IMR-90 (cell line): ENCODE measurements at regions not wholly inside any gene's neighbourhood (a gene's known extent, or its start where the extent isn't known, plus 50 kb on each side); places are given as distances from the start of the nearest gene placed in this dataset.

Experiments used
- CTCF ChIP-seq: conservative IDR thresholded peaks from 2 replicates; pipeline ENCODE4 v1.5.1; 2012; ENCODE audit warnings: mild to moderate bottlenecking, low read depth, low read length, improper control_type of control experiment
- ELK1 ChIP-seq: fragments of 150-350 bp; IDR thresholded peaks from 2 replicates; pipeline ENCODE4 v1.6.1; 2016; ENCODE audit warnings: low read depth, mild to moderate bottlenecking, low read length, moderate library complexity, borderline replicate concordance
- FOS ChIP-seq: fragments of 150-350 bp; IDR thresholded peaks from 2 replicates; pipeline ENCODE4 v1.6.1; 2016; ENCODE audit warnings: low read depth, low read length
- MAFK ChIP-seq: IDR thresholded peaks from 2 replicates; pipeline ENCODE4 v1.6.1; 2012; ENCODE audit warnings: low read depth, low read length, improper control_type of control experiment
- MXI1 ChIP-seq: IDR thresholded peaks from 2 replicates; pipeline ENCODE4 v1.6.1; 2012; ENCODE audit warnings: low read depth, mild to moderate bottlenecking, low read length, moderate library complexity, borderline replicate concordance
- POLR2A ChIP-seq: IDR thresholded peaks from 2 replicates; pipeline ENCODE4 v1.6.1; 2012; ENCODE audit warnings: mild to moderate bottlenecking, low read depth, low read length
- SMC3 ChIP-seq: fragments of 150-350 bp; IDR thresholded peaks from 2 replicates; pipeline ENCODE4 v1.6.1; 2016; ENCODE audit warnings: low read depth, mild to moderate bottlenecking, antibody characterized with exemption, low read length, moderate library complexity
- USF2 ChIP-seq: fragments of 150-350 bp; IDR thresholded peaks from 2 replicates; pipeline ENCODE4 v1.6.1; 2017; ENCODE audit warnings: mild to moderate bottlenecking, antibody characterized with exemption, low read length, low read depth

- TF ChIP-seq CTCF: no peak
- TF ChIP-seq POLR2A: no peak
- no peak for TF ChIP-seq FOS
- no peak for TF ChIP-seq MXI1
- no peak for TF ChIP-seq SMC3
- TF ChIP-seq ELK1: no peak
- no peak for TF ChIP-seq USF2
- TF ChIP-seq MAFK: no peak
Measured at GRCh38 chr13:55992145-55992544, 1148.6 kb upstream of the PRR20A start.
